ENCODE measurements at regions not wholly inside any gene's neighbourhood (a gene's known extent, or its start where the extent isn't known, plus 50 kb on each side); places are given as distances from the start of the nearest gene placed in this dataset.
"Not testable (repeated sequence)": the region's sequence is repeated elsewhere in the genome, so short reads cannot be mapped to it uniquely, and the experiment has no call there.

DNA sequence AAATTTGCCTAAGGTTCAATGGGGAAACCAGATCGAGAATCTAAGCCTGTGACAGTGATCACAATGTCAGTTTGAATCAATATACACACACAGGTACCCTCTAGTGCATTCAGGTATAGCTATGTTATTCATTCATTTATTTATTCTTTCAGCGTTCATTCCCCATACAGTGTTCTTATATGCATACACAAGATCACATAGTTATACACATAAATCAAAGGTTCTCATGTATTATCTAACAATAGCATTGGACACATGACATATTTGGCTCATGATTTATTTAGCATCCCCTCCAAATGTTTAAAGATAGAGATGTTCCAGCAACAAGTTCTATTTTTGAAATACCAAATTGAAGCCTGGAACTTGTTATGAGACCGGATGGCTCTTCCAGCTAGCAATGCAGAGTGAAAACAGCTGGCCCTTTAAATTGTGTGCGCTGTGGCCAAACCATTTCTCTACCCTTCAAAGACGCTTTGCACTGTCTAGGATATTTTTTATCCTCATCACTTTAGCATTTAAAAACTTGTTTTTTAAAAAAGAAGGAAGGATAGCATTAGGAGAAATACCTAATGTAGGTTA, 131.0 kb downstream of the ATXN3L start:
- no peak for DNase-seq (ENCODE audit: low read depth)

- not testable (repeated sequence) for DNase-seq (ENCODE audit: low read depth)
These were observed 133.2 kb downstream of the ATXN3L start for GRCh38 chrX:13186643-13187042.

- peak; percentile 73 for DNase-seq (ENCODE audit: low read depth)
These were observed 136.4 kb upstream of the FAM9C start for GRCh38 chrX:13180807-13181206.

DNA sequence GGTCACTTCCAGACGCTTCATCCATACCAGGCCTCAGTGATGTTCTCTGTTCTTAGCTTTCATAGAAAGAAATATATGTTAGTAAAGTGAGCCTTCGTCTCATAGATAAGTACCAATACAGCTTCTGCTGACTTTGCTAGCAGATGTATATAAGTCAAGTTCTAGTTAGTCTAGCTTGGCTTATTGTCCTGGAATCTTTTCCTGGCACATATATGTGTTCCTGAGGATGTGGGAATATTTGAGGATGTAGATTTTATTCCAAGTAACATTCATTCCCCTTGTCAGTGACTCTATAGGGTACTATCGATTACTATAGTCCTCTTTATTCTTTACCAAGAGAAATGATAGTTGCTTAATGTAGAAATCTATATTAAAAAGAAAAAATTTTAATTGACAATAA, 135.2 kb upstream of the FAM9C start:
- DNase-seq (ENCODE audit: low read depth), result no peak

DNA sequence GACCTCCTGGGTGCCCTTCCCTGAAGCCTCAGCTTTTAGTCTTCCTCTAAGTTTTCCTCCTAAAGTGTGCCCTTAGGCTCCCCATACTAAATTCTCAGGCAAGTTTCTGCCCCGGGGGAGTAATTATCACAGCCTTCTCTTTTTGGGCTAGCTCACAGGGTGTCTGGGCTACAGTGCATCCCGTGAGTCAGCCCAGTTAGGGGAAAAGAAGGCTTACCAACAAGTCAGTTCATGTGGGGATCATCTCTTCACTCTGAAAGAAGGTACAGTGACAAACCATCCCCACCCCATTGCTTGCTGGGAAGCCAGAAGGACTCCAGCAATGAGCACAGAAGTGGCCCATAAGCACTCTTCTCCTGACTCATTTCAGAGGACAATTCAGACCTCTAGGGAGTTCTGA, 134.7 kb upstream of the FAM9C start:
- no peak for DNase-seq (ENCODE audit: low read depth)

DNA sequence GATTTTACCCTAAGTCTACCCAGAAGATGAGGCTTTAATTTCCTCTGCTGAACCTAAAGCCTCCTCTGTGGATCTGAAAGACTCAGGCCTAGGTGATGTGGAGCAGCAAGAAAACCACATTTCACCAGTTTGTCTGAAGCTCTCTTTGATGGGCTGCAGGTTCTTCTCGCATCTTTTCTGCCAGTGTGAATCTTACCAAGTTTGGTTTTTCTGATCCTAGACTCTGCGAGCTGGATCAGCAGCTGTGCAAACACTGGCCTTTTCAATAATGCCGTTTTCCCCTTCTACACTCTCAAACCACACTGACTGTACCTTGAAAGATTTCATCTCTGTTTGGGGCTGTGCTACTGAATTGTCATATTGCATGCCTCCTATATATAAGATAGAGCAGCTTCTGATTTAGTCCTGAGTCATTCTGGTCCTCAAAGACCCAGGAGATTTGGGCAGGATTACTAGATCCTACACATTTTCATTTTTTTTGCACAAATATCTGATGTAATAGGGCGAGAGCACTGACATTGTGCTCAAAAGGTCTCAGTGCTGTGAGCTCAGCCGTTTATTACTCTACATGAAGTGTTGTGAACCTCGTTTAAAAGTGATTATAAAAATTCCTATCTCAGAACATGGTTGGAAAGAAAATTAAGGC, 133.6 kb upstream of the FAM9C start:
- DNase-seq (ENCODE audit: low read depth), result no peak

- no peak for DNase-seq (ENCODE audit: low read depth)
These were observed 130.6 kb upstream of the FAM9C start for GRCh38 chrX:13175056-13175455.

GRCh38 chrX:13170966-13171558, 126.6 kb upstream of the FAM9C start:
- DNase-seq (ENCODE audit: low read depth), result no peak

- DNase-seq (ENCODE audit: low read depth), result no peak
These were observed 125.3 kb upstream of the FAM9C start for GRCh38 chrX:13169684-13170083.

DNA sequence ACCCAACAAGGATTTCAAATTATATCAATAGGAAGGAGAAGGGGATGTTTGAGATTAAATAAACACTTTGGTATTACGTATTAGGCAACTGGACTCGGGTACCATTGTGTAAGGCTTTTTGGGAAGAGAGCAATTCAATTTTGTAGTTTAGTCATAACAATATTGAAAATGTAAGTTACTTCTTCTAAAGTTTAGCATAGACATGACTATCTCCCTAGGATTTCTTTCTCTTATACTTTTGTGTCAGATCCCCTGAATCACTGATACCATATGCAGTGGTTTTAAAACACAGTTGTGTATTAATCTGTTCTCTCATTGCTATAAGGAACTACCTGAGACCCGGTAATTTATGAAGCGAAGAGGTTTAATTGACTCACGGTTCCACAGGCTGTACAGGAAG, 123.8 kb upstream of the FAM9C start:
- DNase-seq (ENCODE audit: low read depth), result no peak

GRCh38 chrX:13167481-13168231, 123.2 kb upstream of the FAM9C start:
- no peak for DNase-seq (ENCODE audit: low read depth)

DNA sequence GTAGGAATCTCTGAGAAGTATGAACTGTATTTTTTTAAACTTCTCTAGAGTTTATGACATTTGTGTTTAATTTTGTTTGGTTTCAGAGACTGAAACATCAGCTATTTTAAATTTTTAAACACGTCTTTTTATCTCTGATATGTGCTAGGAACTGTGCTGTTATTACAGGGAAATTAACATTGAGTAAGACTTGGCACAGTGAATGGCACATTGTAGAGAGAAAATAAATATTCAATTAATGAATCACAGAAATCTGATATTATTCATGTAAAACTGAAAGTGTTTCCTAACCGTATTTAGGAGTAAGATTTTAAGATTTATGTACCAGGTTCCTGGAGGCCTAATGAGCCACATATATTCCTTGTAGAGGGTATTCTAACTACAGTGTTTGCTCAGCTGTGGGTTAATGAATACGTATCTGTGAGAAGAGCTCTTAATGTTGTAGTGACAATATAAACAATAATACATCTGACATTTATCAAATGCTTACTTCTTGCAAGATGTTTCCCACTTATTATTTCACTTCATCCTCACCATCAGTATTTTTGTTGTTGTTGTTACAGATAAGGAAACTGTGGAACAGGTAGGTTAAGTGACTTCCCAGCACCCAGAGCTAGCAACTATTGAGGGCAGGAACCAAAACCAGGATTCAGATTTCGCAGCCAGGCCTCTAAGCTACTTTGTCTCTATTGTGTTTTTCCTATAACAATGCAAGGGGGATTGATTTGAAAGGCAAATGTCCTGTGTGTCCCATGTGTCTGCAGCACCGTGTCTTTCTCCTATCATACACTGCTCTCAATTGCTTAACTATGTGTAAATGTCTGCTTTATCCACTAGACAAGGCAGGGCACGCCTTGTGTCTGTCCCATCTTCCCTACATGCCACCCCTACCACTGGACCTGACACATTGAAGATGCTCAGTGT, 121.1 kb upstream of the FAM9C start:
- DNase-seq (ENCODE audit: low read depth), result no peak

DNA sequence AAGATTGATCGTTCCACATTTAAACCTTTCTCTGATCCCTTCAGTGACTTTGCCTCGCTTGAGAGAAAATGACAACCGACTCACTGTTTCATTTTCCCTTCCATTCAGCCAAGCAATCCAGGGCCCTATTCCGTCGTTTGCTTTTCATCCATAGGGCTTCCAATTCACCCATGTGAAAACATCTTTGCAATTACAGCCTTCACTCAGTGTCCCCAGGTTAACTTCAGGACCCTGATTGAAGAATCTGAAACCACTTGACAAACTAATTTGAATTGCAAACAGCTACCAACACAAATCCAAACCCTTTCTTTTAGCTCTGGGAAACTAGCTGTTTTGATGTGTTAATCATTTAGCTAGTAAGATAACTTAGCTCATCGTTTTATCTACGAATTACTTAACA, 120.2 kb upstream of the FAM9C start:
- no peak for DNase-seq (ENCODE audit: low read depth)

- no peak for DNase-seq (ENCODE audit: low read depth)
These were observed 118.5 kb upstream of the FAM9C start for GRCh38 chrX:13162772-13163410.

DNA sequence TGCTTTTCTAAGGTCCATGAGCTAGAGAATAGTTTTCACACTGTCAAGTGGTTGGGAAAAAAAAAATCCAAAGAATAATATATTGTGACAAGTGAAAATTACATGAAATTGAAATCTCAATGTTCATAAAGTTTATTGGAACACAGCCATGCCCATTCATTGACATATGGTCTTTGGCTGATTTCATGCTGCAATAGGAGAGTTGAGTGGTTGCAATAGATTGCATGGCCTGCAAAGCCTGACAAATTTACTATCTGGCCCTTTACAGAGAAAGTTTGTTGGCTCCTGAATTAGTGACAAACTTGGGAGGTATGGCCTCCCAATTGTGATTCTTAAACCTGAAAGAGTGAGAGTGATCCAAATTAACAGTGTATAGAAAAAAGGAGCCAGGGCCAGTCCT, 115.5 kb upstream of the FAM9C start:
- DNase-seq (ENCODE audit: low read depth), result no peak

DNA sequence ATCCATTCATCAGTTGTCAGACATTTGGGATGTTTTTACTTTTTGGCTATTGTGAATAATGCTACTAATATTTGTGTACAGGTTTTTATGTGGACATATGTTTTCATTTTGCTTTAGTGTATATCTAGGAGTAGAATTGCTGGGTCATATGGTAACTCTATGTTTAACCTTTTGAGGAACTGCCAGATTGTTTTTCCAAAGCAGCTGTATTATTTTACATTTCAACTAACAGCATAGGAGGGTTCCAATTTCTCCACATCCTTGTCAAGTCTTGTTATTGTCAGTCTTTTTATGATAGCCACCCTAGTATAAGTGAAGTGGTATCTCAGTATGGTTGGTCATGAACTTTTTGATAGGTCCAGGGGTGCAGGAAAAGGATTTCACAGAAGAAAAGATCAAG, 114.5 kb upstream of the FAM9C start:
- DNase-seq (ENCODE audit: low read depth), result no peak

GRCh38 chrX:13155550-13155949, 111.1 kb upstream of the FAM9C start:
- DNase-seq (ENCODE audit: low read depth), result not testable (repeated sequence)

DNA sequence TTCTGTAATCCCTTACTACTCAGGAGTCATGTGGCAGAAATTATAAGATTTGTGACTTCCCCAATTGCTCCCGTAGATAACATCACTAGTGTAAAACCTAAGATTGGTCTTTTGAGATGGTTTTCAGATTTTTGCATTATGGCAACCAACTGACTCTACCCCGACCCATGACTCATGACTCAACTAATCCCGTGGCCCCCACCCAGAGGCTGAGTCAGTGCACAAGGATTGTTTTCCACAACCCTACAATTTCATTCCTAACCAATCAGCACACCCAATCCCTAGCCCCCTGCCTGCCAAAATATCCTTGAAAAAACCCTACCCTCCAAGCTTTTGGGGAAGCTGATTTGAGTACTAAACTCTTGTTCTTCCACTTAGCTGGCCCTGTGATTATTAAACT, 109.4 kb upstream of the FAM9C start:
- DNase-seq (ENCODE audit: low read depth), result no peak

GRCh38 chrX:13152518-13153185, 108.2 kb upstream of the FAM9C start:
- DNase-seq (ENCODE audit: low read depth), result no peak

- peak; percentile 51 for DNase-seq (ENCODE audit: low read depth)
These were observed 107.6 kb upstream of the FAM9C start for GRCh38 chrX:13151828-13152517.
